ENCODE measurements at regions not wholly inside any gene's neighbourhood (a gene's known extent, or its start where the extent isn't known, plus 50 kb on each side); places are given as distances from the start of the nearest gene placed in this dataset.
A peak's percentile ranks its signal among the peaks of the same experiment; 100 is the strongest.

DNA sequence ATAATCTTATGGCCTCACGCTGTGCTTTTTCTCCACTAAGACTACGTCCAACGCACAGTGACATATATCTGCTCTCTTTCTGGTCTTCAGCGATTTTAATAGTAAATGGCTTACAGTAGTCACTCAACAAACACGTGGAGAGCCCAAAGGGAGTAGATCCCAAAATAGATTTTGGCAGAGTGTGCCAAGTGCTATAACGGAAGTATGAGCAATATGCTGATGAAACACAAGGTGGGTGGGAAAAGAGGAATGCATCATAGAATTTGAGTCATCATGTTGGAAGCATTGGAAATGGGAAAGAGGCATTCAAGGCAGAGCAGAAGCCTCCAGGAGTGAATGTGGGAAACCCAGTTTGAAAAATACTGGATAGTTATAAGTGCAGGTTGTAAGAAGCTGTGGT lies 129.1 kb upstream of the LDB2 start:
- Histone ChIP-seq H3K9ac (ENCODE audit: low read length) (no peak overlapping the region), H3K79me2 (ENCODE audit: low read length) (no peaks in the 10 kb centered on the region), H3K9me3 (ENCODE audit: low read length) (no peaks in the 10 kb centered on the region), H3K27ac (ENCODE audit: low read length) (no peak overlapping the region; the same call in 1 of the 2 replicates), H3K27me3 (ENCODE audit: low read length) (peaks cover 16% of the 10 kb centered on the region; the same call in 1 of the 2 replicates), H4K20me1 (ENCODE audit: low read length) (no peaks in the 10 kb centered on the region), H3K4me3 (ENCODE audit: low read length) (no peak overlapping the region), H3K9me2 (replicated peaks; ENCODE audit: low read length) (no peaks in the 10 kb centered on the region), H3K36me3 (ENCODE audit: low read depth, low read length) (no peaks in the 10 kb centered on the region), H2AFZ (ENCODE audit: low read length) (no peak overlapping the region), H3K4me2 (ENCODE audit: low read length) (no peak overlapping the region), H3F3A (ENCODE audit: low read length, unreplicated experiment) (no peaks in the 10 kb centered on the region), H3K4me1 (ENCODE audit: insufficient read depth, low read length) (peaks cover 9% of the 10 kb centered on the region; the same call in 1 of the 2 replicates)
- BruUV-seq (replicated peaks), result no TSS peak
- ChIA-PET POLR2A (ENCODE audit: unreplicated experiment) (no interaction called here), CTCF (no interaction called here)
- ATAC-seq (no peak), DNase-seq (peak; percentile 67)
- TF ChIP-seq EZH2 (IDR thresholded peaks at IDR 0.05; ENCODE audit: low read length, unreplicated experiment), result no peak
- no peak for TF ChIP-seq EZH2phosphoT487 (IDR thresholded peaks at IDR 0.05; ENCODE audit: borderline replicate concordance, low read length)
- TF ChIP-seq, protein P1, sequence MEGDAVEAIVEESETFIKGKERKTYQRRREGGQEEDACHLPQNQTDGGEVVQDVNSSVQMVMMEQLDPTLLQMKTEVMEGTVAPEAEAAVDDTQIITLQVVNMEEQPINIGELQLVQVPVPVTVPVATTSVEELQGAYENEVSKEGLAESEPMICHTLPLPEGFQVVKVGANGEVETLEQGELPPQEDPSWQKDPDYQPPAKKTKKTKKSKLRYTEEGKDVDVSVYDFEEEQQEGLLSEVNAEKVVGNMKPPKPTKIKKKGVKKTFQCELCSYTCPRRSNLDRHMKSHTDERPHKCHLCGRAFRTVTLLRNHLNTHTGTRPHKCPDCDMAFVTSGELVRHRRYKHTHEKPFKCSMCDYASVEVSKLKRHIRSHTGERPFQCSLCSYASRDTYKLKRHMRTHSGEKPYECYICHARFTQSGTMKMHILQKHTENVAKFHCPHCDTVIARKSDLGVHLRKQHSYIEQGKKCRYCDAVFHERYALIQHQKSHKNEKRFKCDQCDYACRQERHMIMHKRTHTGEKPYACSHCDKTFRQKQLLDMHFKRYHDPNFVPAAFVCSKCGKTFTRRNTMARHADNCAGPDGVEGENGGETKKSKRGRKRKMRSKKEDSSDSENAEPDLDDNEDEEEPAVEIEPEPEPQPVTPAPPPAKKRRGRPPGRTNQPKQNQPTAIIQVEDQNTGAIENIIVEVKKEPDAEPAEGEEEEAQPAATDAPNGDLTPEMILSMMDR (conservative IDR thresholded peaks at IDR 0.05; ENCODE audit: low read depth, low read length), result no peak
- intact Hi-C loops (cut with micrococcal nuclease), result no loop called here

DNA sequence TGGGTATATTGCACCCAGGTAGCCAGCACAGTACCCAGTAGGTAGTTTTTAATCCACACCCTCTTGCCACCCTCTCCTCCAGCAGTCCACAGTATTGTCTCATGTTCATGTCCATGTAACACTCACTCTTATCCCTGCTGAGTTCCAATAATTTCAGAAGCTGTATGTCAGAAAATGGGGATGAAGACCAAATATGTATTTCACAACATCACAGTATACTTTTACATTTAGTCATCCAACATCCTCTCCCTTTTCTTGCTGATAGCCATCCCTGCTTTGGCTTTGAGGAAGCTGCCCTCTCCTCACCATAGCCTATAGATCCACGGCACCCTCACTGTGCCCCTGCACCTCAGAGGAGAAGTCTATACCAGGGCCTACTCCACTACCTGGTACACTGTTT lies 126.0 kb upstream of the LDB2 start:
- no peak overlapping the region for H3K27ac ChIP-seq (ENCODE audit: low read length)
- no TSS peak for BruUV-seq (replicated peaks)
- H3K4me1 ChIP-seq (ENCODE audit: insufficient read depth, low read length), result no peaks in the 10 kb centered on the region; the same call in 1 of the 2 replicates
- intact Hi-C loops (cut with micrococcal nuclease), result no loop called here
- no peak overlapping the region for H3K4me2 ChIP-seq (ENCODE audit: low read length)
- no peaks in the 10 kb centered on the region for H3F3A ChIP-seq (ENCODE audit: low read length, unreplicated experiment)
- ATAC-seq, result no peak
- H3K9ac ChIP-seq (ENCODE audit: low read length), result no peak overlapping the region
- DNase-seq, result no peak
- TF ChIP-seq EZH2phosphoT487 (IDR thresholded peaks at IDR 0.05; ENCODE audit: borderline replicate concordance, low read length) (no peak), EZH2 (IDR thresholded peaks at IDR 0.05; ENCODE audit: low read length, unreplicated experiment) (no peak)
- TF ChIP-seq, protein P1 (conservative IDR thresholded peaks at IDR 0.05; ENCODE audit: low read depth, low read length), result no peak
- no peak overlapping the region for H3K4me3 ChIP-seq (ENCODE audit: low read length)
- no peaks in the 10 kb centered on the region for H4K20me1 ChIP-seq (ENCODE audit: low read length)
- peaks cover 10% of the 10 kb centered on the region; the same call in 1 of the 2 replicates for H3K27me3 ChIP-seq (ENCODE audit: low read length)
- ChIA-PET POLR2A (ENCODE audit: unreplicated experiment) (no interaction called here), CTCF (no interaction called here)
- H3K36me3 ChIP-seq (ENCODE audit: low read depth, low read length), result no peaks in the 10 kb centered on the region
- H3K9me3 ChIP-seq (ENCODE audit: low read length), result no peaks in the 10 kb centered on the region
- no peaks in the 10 kb centered on the region for H3K9me2 ChIP-seq (replicated peaks; ENCODE audit: low read length)
- H2AFZ ChIP-seq (ENCODE audit: low read length), result no peak overlapping the region
- no peaks in the 10 kb centered on the region for H3K79me2 ChIP-seq (ENCODE audit: low read length)

DNA sequence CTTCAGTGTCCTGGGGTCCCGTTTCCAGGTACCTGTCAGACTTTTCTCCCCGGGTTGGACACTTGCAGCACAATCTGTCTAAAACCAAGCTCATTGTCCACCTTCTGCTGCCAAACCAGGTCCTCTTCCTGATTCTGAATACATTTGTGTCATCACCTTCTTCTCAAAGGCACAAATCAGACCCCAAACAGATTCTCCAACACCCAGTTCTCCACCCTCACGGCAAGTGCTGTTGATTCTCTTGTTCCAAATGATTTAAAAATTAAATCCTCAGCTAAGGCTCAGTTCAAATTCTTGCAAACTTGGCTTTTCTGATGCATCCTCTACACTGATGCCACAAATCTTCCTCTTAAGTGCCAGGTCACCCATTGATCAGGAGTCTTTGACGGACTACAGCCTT lies 122.5 kb upstream of the LDB2 start:
- ATAC-seq (no peak), DNase-seq (no peak)
- H3K27me3 ChIP-seq (ENCODE audit: low read length), result peaks cover 10% of the 10 kb centered on the region; the same call in 1 of the 2 replicates
- H3K4me2 ChIP-seq (ENCODE audit: low read length), result no peak overlapping the region
- H4K20me1 ChIP-seq (ENCODE audit: low read length), result no peaks in the 10 kb centered on the region
- no peaks in the 10 kb centered on the region for H3K36me3 ChIP-seq (ENCODE audit: low read depth, low read length)
- no peak overlapping the region for H2AFZ ChIP-seq (ENCODE audit: low read length)
- no peak overlapping the region for H3K27ac ChIP-seq (ENCODE audit: low read length)
- no peak for TF ChIP-seq EZH2phosphoT487 (IDR thresholded peaks at IDR 0.05; ENCODE audit: borderline replicate concordance, low read length)
- TF ChIP-seq EZH2 (IDR thresholded peaks at IDR 0.05; ENCODE audit: low read length, unreplicated experiment), result no peak
- TF ChIP-seq, protein P1 (conservative IDR thresholded peaks at IDR 0.05; ENCODE audit: low read depth, low read length), result no peak
- ChIA-PET CTCF (no interaction called here), POLR2A (ENCODE audit: unreplicated experiment) (no interaction called here)
- no TSS peak for BruUV-seq (replicated peaks)
- H3K4me1 ChIP-seq (ENCODE audit: insufficient read depth, low read length), result no peaks in the 10 kb centered on the region
- no peaks in the 10 kb centered on the region for H3K9me3 ChIP-seq (ENCODE audit: low read length)
- no peaks in the 10 kb centered on the region for H3F3A ChIP-seq (ENCODE audit: low read length, unreplicated experiment)
- no peaks in the 10 kb centered on the region for H3K79me2 ChIP-seq (ENCODE audit: low read length)
- no peak overlapping the region for H3K4me3 ChIP-seq (ENCODE audit: low read length)
- no peaks in the 10 kb centered on the region for H3K9me2 ChIP-seq (replicated peaks; ENCODE audit: low read length)
- intact Hi-C loops (cut with micrococcal nuclease), result no loop called here
- no peak overlapping the region for H3K9ac ChIP-seq (ENCODE audit: low read length)
